GM23338 (cell line): ENCODE measurements at regions not wholly inside any gene's neighbourhood (a gene's known extent, or its start where the extent isn't known, plus 50 kb on each side); places are given as distances from the start of the nearest gene placed in this dataset.

Experiments
- ATAC-seq: fragments of 200-7000 bp; cut with Tn5 transposase; 3 replicates; pipeline ENCODE4 v1.9.1; 2020
- DNase-seq: peaks from one replicate; pipeline ENCODE4 v3.0.0-alpha.2; 2015; ENCODE audit warnings: low spot score
- H2AFZ ChIP-seq: fragments of 200-600 bp; sonication (generic); 2 replicates; pipeline ENCODE4 v1.8.0; 2016; ENCODE audit warnings: antibody characterized with exemption, mild to moderate bottlenecking, moderate library complexity
- H3F3A ChIP-seq: fragments of 200-600 bp; sonication (generic); replicated peaks from 2 replicates; pipeline ENCODE4 v1.8.0; 2017; ENCODE audit warnings: antibody characterized with exemption, mixed run types, low read depth
- H3K27ac ChIP-seq: fragments of 200-600 bp; sonication (generic); 2 replicates; pipeline ENCODE4 v1.6.1; 2016; ENCODE audit warnings: low read depth
- H3K27me3 ChIP-seq: fragments of 200-600 bp; sonication (generic); 2 replicates; pipeline ENCODE4 v1.8.0; 2016; ENCODE audit warnings: mild to moderate bottlenecking, mixed run types, moderate library complexity; ENCODE audit not compliant: insufficient read depth
- H3K36me3 ChIP-seq: fragments of 200-600 bp; sonication (generic); 2 replicates; pipeline ENCODE4 v1.8.0; 2016; ENCODE audit warnings: mild to moderate bottlenecking; ENCODE audit not compliant: insufficient read depth
- H3K4me1 ChIP-seq: fragments of 200-600 bp; sonication (generic); 2 replicates; pipeline ENCODE4 v1.8.0; 2016; ENCODE audit warnings: mild to moderate bottlenecking, moderate library complexity; ENCODE audit not compliant: insufficient read depth
- H3K4me2 ChIP-seq: fragments of 200-600 bp; sonication (generic); 2 replicates; pipeline ENCODE4 v1.7.1; 2017; ENCODE audit warnings: mixed run types
- H3K4me3 ChIP-seq: fragments of 200-600 bp; sonication (generic); 2 replicates; pipeline ENCODE4 v1.6.1; 2016; ENCODE audit warnings: mixed run types
- H3K79me2 ChIP-seq: fragments of 200-600 bp; sonication (generic); replicated peaks from 2 replicates; pipeline ENCODE4 v1.8.0; 2017; ENCODE audit warnings: mild to moderate bottlenecking; ENCODE audit not compliant: insufficient read depth
- H3K9me2 ChIP-seq: fragments of 200-600 bp; sonication (generic); 2 replicates; pipeline ENCODE4 v1.8.0; 2017; ENCODE audit not compliant: insufficient read depth
- H4K20me1 ChIP-seq: fragments of 200-600 bp; sonication (generic); replicated peaks from 2 replicates; pipeline ENCODE4 v1.8.0; 2017; ENCODE audit warnings: mild to moderate bottlenecking; ENCODE audit not compliant: insufficient read depth
- H3K27ac Mint-ChIP-seq: 2 replicates; pipeline ENCODE4 v1.8.0; 2020; ENCODE audit warnings: inconsistent platforms, mild to moderate bottlenecking, moderate library complexity, mixed read lengths
- H3K27me3 Mint-ChIP-seq: 3 replicates; pipeline ENCODE4 v1.8.0; 2022; ENCODE audit warnings: low read depth, mild to moderate bottlenecking, moderate library complexity, mixed read lengths, inconsistent platforms; ENCODE audit not compliant: insufficient read depth, poor library complexity
- H3K36me3 Mint-ChIP-seq: 3 replicates; pipeline ENCODE4 v1.8.0; 2021; ENCODE audit warnings: low read depth, mild to moderate bottlenecking, inconsistent platforms, moderate library complexity, mixed read lengths
- H3K4me1 Mint-ChIP-seq: 3 replicates; pipeline ENCODE4 v1.8.0; 2020; ENCODE audit warnings: mild to moderate bottlenecking, inconsistent platforms, mixed read lengths
- H3K4me3 Mint-ChIP-seq: 3 replicates; pipeline ENCODE4 v1.8.0; 2021; ENCODE audit warnings: moderate library complexity, mild to moderate bottlenecking, inconsistent platforms, mixed read lengths
- H3K9me3 Mint-ChIP-seq: 3 replicates; pipeline ENCODE4 v1.8.0; 2020; ENCODE audit warnings: moderate library complexity, mild to moderate bottlenecking, inconsistent platforms, mixed read lengths
- CREB1 ChIP-seq: fragments of 250-450 bp; sonication (Bioruptor Pico); IDR thresholded peaks from 2 replicates; pipeline ENCODE4 v1.5.0; 2020; ENCODE audit warnings: low read depth, mild to moderate bottlenecking, moderate library complexity
- EZH2 ChIP-seq: fragments of 200-600 bp; sonication (generic); IDR thresholded peaks from one replicate; pipeline ENCODE4 v1.8.0; 2017; ENCODE audit warnings: antibody characterized with exemption, mild to moderate bottlenecking, low read depth; ENCODE audit not compliant: unreplicated experiment
- EZH2phosphoT487 ChIP-seq: fragments of 200-600 bp; sonication (generic); IDR thresholded peaks from one replicate; pipeline ENCODE4 v1.8.1; 2018; ENCODE audit warnings: antibody characterized with exemption; ENCODE audit not compliant: unreplicated experiment
- JUNB ChIP-seq: IDR thresholded peaks from one replicate; pipeline ENCODE4 v1.6.1; 2016; ENCODE audit warnings: antibody characterized with exemption; ENCODE audit not compliant: unreplicated experiment
- NANOG ChIP-seq: IDR thresholded peaks from 2 replicates; pipeline ENCODE4 v1.6.1; 2016; ENCODE audit warnings: antibody characterized with exemption, borderline replicate concordance
- POLR2AphosphoS5 ChIP-seq: IDR thresholded peaks from 2 replicates; pipeline ENCODE4 v1.6.1; 2016; ENCODE audit warnings: antibody characterized with exemption, low read depth
- STAT1 ChIP-seq: IDR thresholded peaks from one replicate; pipeline ENCODE4 v1.6.1; 2016; ENCODE audit warnings: antibody characterized with exemption; ENCODE audit not compliant: unreplicated experiment
- ZNF114 ChIP-seq: fragments of 250-450 bp; sonication (Bioruptor Pico); IDR thresholded peaks from 2 replicates; pipeline ENCODE4 v1.5.0; 2020; ENCODE audit warnings: mild to moderate bottlenecking, moderate library complexity
- ZNF331 ChIP-seq: fragments of 250-450 bp; sonication (Bioruptor Pico); IDR thresholded peaks from 2 replicates; pipeline ENCODE4 v1.5.0; 2020; ENCODE audit warnings: low read depth, mild to moderate bottlenecking, moderate library complexity
- TF ChIP-seq, protein P1 (sequence below): IDR thresholded peaks from 2 replicates; pipeline ENCODE4 v1.6.1; 2016; ENCODE audit warnings: antibody characterized with exemption
- TF ChIP-seq, protein P2 (sequence below): fragments of 250-450 bp; sonication (Bioruptor Pico); IDR thresholded peaks from 2 replicates; pipeline ENCODE4 v1.5.0; 2020; ENCODE audit warnings: mild to moderate bottlenecking, moderate library complexity
- TF ChIP-seq, protein P3 (sequence below): IDR thresholded peaks from one replicate; pipeline ENCODE4 v1.6.1; 2018; ENCODE audit warnings: antibody characterized with exemption; ENCODE audit not compliant: unreplicated experiment
- TF ChIP-seq, protein P4 (sequence below), 2 experiments: fragments of 200-600 bp in 1 of 2; sonication (generic) in 1 of 2; conservative IDR thresholded peaks; 2 replicates each; pipeline versions ENCODE4 v1.5.1 to v1.6.1; 2016 to 2017; ENCODE audit warnings: antibody characterized with exemption in 2 of 2, low read depth in 2 of 2, mild to moderate bottlenecking in 2 of 2, moderate library complexity in 1 of 2

- H3K9me2 ChIP-seq: no peaks in the 10 kb centered on the region
- H3K4me2 ChIP-seq: no peak overlapping the region
- H3F3A ChIP-seq: no peaks in the 10 kb centered on the region
- peaks cover 10% of the 10 kb centered on the region for H3K36me3 Mint-ChIP-seq
- H3K4me3 Mint-ChIP-seq: no peak overlapping the region
- no peaks in the 10 kb centered on the region for H3K36me3 ChIP-seq
- H3K4me1 ChIP-seq: no peaks in the 10 kb centered on the region
- no peaks in the 10 kb centered on the region for H3K27me3 ChIP-seq
- H3K4me1 Mint-ChIP-seq: no peaks in the 10 kb centered on the region; the same call in 2 of the 3 replicates
- peaks cover 16% of the 10 kb centered on the region for H3K9me3 Mint-ChIP-seq
- no peaks in the 10 kb centered on the region for H4K20me1 ChIP-seq
- no peak overlapping the region for H3K27ac ChIP-seq
- no peak overlapping the region for H3K4me3 ChIP-seq
- no peaks in the 10 kb centered on the region for H3K79me2 ChIP-seq
- no peak overlapping the region for H3K27ac Mint-ChIP-seq
- H2AFZ ChIP-seq: no peak overlapping the region
- H3K27me3 Mint-ChIP-seq: peaks cover 6% of the 10 kb centered on the region
- no peak for DNase-seq
- ATAC-seq: no peak
- TF ChIP-seq, protein P1, sequence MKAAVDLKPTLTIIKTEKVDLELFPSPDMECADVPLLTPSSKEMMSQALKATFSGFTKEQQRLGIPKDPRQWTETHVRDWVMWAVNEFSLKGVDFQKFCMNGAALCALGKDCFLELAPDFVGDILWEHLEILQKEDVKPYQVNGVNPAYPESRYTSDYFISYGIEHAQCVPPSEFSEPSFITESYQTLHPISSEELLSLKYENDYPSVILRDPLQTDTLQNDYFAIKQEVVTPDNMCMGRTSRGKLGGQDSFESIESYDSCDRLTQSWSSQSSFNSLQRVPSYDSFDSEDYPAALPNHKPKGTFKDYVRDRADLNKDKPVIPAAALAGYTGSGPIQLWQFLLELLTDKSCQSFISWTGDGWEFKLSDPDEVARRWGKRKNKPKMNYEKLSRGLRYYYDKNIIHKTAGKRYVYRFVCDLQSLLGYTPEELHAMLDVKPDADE: no peak
- TF ChIP-seq NANOG (no peak), JUNB (no peak), POLR2AphosphoS5 (no peak), STAT1 (no peak), CREB1 (no peak), ZNF331 (CRISPR knock-in tag) (no peak), EZH2phosphoT487 (no peak), ZNF114 (CRISPR knock-in tag) (no peak), EZH2 (no peak)
- TF ChIP-seq, protein P2, sequence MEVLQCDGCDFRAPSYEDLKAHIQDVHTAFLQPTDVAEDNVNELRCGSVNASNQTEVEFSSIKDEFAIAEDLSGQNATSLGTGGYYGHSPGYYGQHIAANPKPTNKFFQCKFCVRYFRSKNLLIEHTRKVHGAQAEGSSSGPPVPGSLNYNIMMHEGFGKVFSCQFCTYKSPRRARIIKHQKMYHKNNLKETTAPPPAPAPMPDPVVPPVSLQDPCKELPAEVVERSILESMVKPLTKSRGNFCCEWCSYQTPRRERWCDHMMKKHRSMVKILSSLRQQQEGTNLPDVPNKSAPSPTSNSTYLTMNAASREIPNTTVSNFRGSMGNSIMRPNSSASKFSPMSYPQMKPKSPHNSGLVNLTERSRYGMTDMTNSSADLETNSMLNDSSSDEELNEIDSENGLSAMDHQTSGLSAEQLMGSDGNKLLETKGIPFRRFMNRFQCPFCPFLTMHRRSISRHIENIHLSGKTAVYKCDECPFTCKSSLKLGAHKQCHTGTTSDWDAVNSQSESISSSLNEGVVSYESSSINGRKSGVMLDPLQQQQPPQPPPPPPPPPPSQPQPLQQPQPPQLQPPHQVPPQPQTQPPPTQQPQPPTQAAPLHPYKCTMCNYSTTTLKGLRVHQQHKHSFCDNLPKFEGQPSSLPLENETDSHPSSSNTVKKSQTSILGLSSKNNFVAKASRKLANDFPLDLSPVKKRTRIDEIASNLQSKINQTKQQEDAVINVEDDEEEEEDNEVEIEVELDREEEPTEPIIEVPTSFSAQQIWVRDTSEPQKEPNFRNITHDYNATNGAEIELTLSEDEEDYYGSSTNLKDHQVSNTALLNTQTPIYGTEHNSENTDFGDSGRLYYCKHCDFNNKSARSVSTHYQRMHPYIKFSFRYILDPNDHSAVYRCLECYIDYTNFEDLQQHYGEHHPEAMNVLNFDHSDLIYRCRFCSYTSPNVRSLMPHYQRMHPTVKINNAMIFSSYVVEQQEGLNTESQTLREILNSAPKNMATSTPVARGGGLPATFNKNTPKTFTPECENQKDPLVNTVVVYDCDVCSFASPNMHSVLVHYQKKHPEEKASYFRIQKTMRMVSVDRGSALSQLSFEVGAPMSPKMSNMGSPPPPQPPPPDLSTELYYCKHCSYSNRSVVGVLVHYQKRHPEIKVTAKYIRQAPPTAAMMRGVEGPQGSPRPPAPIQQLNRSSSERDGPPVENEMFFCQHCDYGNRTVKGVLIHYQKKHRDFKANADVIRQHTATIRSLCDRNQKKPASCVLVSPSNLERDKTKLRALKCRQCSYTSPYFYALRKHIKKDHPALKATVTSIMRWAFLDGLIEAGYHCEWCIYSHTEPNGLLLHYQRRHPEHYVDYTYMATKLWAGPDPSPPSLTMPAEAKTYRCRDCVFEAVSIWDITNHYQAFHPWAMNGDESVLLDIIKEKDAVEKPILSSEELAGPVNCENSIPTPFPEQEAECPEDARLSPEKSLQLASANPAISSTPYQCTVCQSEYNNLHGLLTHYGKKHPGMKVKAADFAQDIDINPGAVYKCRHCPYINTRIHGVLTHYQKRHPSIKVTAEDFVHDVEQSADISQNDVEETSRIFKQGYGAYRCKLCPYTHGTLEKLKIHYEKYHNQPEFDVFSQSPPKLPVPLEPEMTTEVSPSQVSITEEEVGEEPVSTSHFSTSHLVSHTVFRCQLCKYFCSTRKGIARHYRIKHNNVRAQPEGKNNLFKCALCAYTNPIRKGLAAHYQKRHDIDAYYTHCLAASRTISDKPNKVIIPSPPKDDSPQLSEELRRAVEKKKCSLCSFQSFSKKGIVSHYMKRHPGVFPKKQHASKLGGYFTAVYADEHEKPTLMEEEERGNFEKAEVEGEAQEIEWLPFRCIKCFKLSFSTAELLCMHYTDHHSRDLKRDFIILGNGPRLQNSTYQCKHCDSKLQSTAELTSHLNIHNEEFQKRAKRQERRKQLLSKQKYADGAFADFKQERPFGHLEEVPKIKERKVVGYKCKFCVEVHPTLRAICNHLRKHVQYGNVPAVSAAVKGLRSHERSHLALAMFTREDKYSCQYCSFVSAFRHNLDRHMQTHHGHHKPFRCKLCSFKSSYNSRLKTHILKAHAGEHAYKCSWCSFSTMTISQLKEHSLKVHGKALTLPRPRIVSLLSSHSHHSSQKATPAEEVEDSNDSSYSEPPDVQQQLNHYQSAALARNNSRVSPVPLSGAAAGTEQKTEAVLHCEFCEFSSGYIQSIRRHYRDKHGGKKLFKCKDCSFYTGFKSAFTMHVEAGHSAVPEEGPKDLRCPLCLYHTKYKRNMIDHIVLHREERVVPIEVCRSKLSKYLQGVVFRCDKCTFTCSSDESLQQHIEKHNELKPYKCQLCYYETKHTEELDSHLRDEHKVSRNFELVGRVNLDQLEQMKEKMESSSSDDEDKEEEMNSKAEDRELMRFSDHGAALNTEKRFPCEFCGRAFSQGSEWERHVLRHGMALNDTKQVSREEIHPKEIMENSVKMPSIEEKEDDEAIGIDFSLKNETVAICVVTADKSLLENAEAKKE (CRISPR knock-in tag): no peak
- TF ChIP-seq, protein P3, sequence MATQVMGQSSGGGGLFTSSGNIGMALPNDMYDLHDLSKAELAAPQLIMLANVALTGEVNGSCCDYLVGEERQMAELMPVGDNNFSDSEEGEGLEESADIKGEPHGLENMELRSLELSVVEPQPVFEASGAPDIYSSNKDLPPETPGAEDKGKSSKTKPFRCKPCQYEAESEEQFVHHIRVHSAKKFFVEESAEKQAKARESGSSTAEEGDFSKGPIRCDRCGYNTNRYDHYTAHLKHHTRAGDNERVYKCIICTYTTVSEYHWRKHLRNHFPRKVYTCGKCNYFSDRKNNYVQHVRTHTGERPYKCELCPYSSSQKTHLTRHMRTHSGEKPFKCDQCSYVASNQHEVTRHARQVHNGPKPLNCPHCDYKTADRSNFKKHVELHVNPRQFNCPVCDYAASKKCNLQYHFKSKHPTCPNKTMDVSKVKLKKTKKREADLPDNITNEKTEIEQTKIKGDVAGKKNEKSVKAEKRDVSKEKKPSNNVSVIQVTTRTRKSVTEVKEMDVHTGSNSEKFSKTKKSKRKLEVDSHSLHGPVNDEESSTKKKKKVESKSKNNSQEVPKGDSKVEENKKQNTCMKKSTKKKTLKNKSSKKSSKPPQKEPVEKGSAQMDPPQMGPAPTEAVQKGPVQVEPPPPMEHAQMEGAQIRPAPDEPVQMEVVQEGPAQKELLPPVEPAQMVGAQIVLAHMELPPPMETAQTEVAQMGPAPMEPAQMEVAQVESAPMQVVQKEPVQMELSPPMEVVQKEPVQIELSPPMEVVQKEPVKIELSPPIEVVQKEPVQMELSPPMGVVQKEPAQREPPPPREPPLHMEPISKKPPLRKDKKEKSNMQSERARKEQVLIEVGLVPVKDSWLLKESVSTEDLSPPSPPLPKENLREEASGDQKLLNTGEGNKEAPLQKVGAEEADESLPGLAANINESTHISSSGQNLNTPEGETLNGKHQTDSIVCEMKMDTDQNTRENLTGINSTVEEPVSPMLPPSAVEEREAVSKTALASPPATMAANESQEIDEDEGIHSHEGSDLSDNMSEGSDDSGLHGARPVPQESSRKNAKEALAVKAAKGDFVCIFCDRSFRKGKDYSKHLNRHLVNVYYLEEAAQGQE: no peak
- TF ChIP-seq, protein P4, sequence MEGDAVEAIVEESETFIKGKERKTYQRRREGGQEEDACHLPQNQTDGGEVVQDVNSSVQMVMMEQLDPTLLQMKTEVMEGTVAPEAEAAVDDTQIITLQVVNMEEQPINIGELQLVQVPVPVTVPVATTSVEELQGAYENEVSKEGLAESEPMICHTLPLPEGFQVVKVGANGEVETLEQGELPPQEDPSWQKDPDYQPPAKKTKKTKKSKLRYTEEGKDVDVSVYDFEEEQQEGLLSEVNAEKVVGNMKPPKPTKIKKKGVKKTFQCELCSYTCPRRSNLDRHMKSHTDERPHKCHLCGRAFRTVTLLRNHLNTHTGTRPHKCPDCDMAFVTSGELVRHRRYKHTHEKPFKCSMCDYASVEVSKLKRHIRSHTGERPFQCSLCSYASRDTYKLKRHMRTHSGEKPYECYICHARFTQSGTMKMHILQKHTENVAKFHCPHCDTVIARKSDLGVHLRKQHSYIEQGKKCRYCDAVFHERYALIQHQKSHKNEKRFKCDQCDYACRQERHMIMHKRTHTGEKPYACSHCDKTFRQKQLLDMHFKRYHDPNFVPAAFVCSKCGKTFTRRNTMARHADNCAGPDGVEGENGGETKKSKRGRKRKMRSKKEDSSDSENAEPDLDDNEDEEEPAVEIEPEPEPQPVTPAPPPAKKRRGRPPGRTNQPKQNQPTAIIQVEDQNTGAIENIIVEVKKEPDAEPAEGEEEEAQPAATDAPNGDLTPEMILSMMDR (conservative IDR thresholded peaks at IDR 0.05; ENCODE audit: low read depth in 2 of 2): no peak
These were observed 504.7 kb downstream of the EIPR1 start for GRCh38 chr2:2872713-2873449.
